Stimulated activated CD8-positive, alpha-beta memory T cell treated with anti-CD3 and anti-CD28 coated beads, Interleukin-7, amount 100 ng/mL, for 24 hours (primary cell): ENCODE measurements at regions not wholly inside any gene's neighbourhood (a gene's known extent, or its start where the extent isn't known, plus 50 kb on each side); places are given as distances from the start of the nearest gene placed in this dataset.
"Not testable (repeated sequence)": the region's sequence is repeated elsewhere in the genome, so short reads cannot be mapped to it uniquely, and the experiment has no call there.

Source experiments
- DNase-seq: peaks from one replicate; pipeline ENCODE4 v3.0.0-alpha.2; 2020; ENCODE audit warnings: low read depth

- DNase-seq: no peak
Measured at GRCh38 chr9:34793428-34793827, 83.5 kb upstream of the CCL21 start.

DNA sequence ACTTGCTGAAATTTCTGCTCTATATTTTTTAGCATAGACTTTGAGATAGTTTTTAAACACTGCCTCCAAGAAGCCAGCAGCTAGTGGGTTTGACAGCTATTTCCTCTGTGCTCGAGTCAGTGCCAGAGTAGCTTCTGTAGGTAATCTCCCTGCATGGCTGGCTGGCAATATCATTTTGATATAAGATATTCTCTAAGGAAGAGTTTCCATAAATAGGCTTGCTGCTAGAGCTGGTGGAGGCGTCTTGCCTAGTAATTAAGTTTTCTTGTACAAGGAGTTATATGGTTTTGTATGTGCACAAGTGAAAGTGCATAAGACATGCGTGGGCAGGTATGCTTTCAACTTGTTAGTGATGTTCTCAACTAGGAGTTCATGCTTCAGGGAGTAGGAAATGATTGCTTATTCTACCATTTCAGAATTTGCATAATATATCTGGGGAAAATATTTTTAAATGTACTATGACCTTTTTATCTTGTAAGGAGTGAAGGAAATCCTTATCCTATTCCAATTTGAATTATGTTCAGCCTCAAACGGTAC lies 74.1 kb upstream of the CCL21 start:
- no peak for DNase-seq

DNA sequence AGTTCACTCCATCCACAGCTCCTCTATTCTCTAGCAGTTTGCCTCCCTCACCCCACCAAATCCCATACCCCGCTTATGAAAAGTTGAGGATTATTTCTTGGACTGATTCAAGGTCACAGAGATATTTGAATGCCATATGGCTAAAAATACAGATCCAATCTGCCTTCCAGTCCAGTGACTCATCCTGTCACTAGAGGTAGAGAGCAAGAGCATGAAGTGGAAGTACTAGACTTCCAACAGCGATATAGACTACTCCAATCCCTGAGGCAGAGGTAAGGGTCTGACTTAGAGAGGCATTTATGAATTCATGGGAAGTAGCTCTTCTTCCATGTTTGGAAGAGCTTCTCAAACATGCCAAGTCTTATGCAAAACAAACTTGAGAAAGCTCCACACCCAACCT lies 72.4 kb upstream of the CCL21 start:
- no peak for DNase-seq

DNA sequence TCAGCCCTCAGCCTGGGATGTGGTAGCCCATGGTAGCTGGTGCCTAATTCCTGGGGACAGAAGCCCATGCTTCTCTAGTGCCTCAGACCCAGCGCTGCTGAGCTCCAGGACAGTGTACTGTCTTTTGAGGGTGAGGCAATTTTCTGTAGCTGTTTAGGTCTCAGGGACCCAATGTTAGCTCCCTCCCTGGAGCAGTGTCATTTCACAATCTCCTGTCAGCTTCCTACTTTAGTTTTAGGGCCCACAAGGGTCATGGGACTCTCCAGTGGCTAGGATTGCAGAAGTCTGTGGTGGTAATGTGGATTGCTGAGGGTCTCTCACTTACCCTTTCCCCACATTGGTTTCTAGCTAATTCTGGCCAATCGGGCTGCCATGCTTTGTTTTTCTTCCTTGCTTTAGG lies 67.7 kb upstream of the CCL21 start:
- no peak for DNase-seq

GRCh38 chr9:34773955-34774354 lies 64.0 kb upstream of the CCL21 start:
- DNase-seq: no peak

DNA sequence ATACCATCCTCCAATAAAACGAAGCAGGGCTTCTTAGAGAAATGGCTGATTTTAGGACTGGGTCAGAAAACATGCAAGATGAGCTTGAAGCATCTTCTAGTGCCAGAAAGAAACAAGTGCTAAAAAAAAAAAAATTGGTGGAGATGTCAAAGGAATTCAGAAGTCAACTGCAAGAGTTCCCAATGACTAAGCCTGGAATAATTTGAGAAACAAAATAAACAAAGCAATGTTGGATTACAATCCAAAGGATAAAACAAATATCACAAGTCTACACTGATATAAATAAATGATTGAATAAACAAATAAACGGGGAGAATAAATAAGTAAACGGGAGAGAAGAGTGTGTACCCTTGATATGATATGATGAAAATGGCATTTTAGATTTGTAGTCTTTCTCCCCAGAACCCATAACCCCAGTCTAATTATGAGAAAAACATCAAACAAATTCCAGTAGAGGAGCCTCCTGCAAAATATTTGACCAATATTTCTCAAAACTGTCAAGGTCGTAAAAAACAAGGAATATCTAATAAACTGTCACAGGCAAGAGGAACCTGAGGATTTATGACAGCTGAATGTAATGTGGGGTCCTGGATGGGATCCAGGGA lies 63.5 kb upstream of the CCL21 start:
- no peak for DNase-seq

- DNase-seq: no peak
Measured at GRCh38 chr9:34771007-34771406, 61.1 kb upstream of the CCL21 start.

DNA sequence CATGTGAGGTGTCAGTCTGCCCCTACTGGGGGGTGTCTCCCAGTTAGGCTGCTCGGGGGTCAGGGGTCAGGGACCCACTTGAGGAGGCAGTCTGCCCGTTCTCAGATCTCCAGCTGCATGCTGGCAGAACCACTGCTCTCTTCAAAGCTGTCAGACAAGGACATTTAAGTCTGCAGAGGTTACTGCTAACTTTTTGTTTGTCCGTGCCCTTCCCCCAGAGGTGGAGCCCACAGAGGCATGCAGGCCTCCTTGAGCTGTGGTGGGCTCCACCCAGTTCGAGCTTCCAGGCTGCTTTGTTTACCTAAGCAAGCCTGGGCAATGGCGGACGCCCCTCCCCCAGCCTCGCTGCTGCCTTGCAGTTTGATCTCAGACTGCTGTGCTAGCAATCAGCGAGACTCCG lies 57.2 kb upstream of the CCL21 start:
- DNase-seq: not testable (repeated sequence)

DNA sequence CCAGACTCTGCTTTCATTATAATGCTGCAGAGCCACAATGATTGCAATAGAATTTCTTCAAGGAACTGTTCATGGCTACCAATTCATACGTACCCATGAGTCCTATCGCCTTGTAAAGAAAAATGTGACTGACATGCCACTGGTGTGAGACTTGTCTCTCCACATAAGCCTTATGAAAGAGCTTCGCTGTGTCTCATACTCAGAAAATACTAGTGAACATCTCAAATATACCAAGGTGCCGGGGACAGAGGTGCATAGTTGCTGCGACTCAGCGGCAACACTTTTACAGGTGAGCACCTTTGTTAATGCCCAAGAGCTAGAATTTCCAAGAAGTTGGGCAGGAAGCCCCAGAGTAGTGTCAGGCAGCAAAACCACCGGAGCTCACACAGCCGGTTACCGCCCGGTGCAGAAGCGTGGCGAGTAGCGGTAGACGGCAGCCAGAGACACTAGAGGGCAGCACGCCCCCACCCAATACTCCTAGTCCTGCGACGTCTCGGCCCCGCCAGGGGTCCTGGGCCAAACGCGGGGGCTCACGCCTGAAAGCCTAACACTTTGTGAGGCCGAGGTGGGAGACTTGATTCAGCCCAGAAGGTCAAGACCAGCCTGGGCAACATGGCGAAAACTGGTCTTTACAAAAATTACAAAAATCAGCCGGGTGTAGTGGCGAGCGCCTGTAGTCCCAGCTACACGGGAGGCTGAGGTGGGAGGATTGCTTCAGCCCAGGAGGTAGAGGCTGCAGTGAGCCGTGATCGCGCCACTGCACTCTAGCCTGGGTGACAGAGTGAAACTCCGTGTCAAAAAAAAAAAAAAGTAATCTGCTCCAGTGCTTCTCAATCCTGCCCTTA lies 50.5 kb upstream of the CCL21 start:
- DNase-seq: peak; percentile 21
